ENCODE measurements at regions not wholly inside any gene's neighbourhood (a gene's known extent, or its start where the extent isn't known, plus 50 kb on each side); places are given as distances from the start of the nearest gene placed in this dataset.

GRCh38 chr20:52864916-52865605, 107.1 kb upstream of the TSHZ2 start:
- TF ChIP-seq EP300 (IDR thresholded peaks at IDR 0.05) (no peak), CTCF (IDR thresholded peaks at IDR 0.05) (no peak), POLR2A (IDR thresholded peaks at IDR 0.05) (no peak)

All from gastroesophageal sphincter (tissue), 3 donors.